Keratinocyte (primary cell): ENCODE measurements at regions not wholly inside any gene's neighbourhood (a gene's known extent, or its start where the extent isn't known, plus 50 kb on each side); places are given as distances from the start of the nearest gene placed in this dataset.

Source experiments
- EZH2 ChIP-seq: IDR thresholded peaks from one replicate; pipeline ENCODE4 v1.6.1; 2012; ENCODE audit warnings: inconsistent platforms, mild to moderate bottlenecking, low read length, moderate library complexity
- TF ChIP-seq, protein P1 (sequence below), 3 experiments: IDR thresholded peaks in 1 of 3; conservative IDR thresholded peaks in 1 of 3; optimal IDR thresholded peaks in 1 of 3; 2 replicates in 2 of 3; 3 replicates in 1 of 3; pipeline versions ENCODE3 to v1.5.1; 2011; ENCODE audit warnings: low read length in 3 of 3, mild to moderate bottlenecking in 3 of 3, moderate library complexity in 2 of 3, control low read depth in 1 of 3, inconsistent platforms in 1 of 3; ENCODE audit not compliant: insufficient read depth in 2 of 3; ENCODE audit errors: extremely low read depth in 1 of 3

DNA sequence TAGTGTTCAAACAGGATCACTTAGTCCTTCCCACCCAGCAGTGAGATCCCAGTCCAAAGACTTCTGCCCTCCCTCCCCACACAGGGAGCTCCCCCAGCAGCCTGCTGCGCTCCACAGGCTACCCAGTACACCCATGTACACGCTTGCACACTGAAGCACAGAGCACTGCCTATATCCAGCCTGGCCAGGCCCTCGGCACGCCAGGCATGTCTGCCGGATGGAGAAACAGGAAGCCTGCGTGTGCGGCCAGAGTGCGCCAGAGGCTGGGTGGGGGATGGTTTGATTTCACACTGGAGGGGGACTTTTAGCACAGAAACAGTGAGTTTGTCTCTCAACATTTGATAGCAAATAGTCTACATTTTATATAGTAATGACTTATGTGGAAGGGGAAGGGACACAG, 833.5 kb upstream of the IGFBP7 start:
- TF ChIP-seq, protein P1, sequence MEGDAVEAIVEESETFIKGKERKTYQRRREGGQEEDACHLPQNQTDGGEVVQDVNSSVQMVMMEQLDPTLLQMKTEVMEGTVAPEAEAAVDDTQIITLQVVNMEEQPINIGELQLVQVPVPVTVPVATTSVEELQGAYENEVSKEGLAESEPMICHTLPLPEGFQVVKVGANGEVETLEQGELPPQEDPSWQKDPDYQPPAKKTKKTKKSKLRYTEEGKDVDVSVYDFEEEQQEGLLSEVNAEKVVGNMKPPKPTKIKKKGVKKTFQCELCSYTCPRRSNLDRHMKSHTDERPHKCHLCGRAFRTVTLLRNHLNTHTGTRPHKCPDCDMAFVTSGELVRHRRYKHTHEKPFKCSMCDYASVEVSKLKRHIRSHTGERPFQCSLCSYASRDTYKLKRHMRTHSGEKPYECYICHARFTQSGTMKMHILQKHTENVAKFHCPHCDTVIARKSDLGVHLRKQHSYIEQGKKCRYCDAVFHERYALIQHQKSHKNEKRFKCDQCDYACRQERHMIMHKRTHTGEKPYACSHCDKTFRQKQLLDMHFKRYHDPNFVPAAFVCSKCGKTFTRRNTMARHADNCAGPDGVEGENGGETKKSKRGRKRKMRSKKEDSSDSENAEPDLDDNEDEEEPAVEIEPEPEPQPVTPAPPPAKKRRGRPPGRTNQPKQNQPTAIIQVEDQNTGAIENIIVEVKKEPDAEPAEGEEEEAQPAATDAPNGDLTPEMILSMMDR (optimal IDR thresholded peaks at IDR 0.05 in 1 of 3, IDR thresholded peaks at IDR 0.05 in 1 of 3, conservative IDR thresholded peaks at IDR 0.05 in 1 of 3; ENCODE audit: extremely low read depth in 1 of 3, insufficient read depth in 2 of 3, low read length in 3 of 3) = no peak
- no peak for TF ChIP-seq EZH2
